ELF-1 (cell line): ENCODE measurements at regions not wholly inside any gene's neighbourhood (a gene's known extent, or its start where the extent isn't known, plus 50 kb on each side); places are given as distances from the start of the nearest gene placed in this dataset.

Experiments used
- DNase-seq: peaks from one replicate; pipeline ENCODE4 v3.0.0-alpha.2; 2016; ENCODE audit warnings: low read depth, low spot score

DNA sequence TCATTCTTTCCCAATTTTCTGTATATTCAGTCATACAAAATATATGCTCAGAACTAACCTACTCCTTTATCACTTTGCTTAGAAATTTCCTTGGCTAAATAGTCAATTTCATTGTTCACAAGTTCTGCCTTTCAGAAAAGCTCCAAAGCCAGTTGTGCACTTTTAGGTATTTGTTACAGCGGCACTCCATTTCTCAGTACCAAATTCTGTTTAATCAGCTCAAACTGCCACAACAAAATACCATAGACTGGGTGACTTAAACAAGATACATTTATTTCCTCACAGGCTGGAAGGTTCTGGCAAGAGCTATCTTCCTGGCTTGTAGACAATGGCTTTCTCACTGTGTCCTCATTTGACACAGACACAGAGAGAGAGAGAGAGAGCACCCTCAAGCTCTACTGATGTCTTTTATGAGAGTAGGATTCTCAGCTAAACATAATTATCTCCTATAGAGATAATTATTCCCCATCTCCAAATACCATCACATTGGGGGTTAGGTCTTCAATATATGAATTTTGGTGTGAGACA lies 188.8 kb upstream of the FSTL5 start:
- DNase-seq = no peak

DNA sequence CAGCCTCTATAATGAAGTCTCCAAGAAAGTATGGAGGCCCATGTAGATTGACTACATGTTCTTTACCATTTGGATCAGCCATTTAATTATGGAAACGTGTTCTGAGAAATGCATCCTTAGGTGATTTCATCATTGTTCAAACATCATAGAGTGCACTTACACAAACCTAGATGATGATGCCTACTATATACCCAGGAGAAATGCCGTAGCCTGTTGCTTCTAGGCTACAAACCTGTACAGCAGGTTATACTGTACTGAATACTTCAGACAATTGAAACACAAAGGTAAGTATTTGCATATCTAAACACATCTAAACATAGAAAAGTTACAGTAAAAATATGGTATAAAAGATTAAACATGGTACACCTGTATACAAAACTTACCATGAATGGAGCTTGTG lies 186.5 kb upstream of the FSTL5 start:
- no peak for DNase-seq

DNA sequence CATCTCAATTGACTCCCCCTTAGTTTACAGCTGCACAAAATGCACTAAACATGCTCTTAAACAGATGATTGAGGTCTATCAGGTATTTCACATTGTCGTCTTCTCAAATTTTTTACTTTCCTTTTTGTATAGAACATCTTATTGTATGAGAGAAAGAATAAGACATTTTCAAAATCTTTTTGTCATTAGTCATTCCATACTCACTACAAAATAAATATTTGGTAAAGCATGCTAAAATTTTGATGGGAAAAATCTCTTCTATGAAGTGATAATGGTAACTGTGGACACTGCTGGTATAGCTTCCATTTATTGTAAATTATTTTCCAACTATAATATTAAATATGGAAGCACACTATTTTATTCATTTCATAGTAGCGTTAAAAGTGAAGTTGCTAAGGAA lies 185.6 kb upstream of the FSTL5 start:
- no peak for DNase-seq

DNA sequence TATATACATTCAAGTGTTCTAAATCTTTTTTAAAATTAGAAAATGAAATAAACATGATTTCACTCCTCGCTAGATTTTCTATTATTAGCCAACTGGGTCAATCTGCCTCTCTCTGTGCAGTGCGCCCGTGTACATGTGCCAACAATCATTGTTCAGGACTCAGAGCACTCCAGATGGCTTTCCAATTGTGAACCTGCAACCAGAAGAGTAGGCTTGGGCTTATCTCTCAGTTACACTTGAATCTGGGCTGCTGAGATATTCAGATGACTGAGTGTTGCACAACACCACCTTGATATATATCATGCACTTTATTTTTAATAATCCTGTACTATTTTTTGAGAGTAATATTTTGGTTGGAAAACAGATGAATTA lies 184.0 kb upstream of the FSTL5 start:
- no peak for DNase-seq

DNA sequence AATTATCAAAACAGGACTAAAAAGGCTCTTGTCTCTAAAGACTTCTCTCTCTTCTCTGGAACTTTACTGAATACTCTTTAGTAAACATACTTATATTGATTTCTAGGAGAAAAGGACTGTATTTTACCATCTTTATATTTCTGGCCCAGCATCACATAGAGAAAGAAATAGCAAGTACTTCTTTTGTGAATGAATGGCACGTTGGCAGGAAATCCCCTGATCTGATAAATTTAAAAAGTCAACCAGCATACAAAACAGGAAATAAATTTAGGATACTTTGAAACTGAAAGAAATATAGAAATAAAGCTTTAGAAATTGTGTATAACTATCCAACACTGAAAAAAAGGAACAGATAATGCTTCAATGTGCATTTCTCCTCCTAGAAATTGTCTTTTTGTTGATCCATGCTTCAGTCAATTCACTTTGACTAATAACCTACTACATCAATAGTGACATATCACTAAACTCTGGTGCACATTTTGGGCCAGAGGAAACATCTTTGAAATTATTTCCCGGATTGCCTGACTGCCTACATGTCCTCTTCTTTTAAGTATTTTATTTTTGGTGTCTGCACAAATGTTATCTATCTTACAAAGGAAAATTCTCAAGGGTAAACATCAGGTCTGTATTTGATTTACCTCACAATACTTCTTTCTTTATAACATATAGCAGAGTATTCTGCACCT lies 183.5 kb upstream of the FSTL5 start:
- no peak for DNase-seq

DNA sequence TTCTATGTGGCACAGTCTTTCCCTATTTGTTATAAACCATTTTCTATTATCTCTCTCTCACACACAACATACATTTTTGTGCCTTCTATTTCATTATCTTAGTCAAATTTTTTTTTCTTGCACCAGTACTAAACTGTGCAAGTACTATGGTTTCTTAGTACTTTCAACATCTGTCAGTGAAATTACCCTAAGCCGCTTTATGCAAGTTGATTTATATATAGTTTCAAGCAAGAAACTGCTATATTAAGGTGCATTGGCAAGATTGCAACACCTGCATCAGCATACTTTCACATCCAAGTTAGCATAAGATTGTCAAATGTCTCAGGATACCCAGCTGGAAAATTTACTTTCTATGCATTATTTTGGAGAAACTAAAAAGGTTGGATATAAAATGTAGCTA lies 180.2 kb upstream of the FSTL5 start:
- no peak for DNase-seq

DNA sequence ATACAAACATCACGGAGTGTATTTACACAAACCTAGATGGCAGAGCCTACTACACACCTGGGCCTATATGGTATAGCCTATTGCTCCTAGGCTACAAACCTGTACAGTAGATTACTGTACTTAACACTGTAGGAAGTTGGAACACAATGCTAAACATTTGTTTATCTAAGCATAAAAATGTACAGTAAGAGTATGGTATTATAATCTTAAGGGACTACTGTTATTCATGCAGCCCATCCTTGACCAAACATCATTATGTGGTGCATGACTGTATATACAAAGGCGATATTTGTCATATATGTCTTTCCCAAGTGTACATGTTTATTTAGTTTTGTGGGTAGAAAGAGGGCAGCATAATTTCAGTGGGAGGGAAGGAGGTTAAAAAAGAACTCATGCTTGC lies 177.7 kb upstream of the FSTL5 start:
- no peak for DNase-seq

DNA sequence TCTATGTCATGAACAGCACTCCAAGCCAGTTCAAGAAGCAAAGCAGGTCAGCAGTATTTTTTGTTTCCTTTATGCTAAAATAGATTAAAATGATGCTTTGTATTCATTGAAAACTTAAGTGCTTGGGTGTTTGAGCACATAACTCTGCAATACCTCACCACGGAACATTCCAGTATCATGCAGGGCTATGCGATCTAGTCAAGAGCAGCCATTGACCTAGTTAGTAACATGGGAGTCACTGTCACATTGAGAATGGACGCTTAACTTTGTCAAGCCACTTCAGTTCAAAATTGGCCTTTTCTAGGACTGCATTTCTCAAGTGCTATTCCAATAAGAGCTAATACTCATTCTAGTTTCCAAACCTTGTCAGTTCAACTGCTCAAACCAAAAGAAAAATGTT lies 160.1 kb upstream of the FSTL5 start:
- DNase-seq = no peak

DNA sequence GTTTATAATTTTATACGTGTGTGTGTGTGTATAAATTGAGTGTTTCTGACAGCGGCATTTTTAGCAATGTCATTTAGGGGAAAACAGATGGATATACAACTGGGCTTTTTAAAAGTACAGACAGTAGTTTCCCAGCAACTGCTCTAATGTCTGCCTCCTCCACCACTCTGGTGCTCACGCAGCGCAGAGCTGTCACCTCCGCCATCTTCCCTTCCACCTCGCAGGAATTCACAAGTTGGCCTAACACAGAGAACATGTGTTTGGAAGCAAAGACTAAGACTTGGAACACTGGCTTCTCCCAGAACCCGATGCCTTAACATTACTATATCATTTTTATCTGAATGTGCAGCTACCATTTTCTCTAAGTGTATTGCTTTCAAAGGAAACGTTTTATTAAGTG lies 158.3 kb upstream of the FSTL5 start:
- no peak for DNase-seq

DNA sequence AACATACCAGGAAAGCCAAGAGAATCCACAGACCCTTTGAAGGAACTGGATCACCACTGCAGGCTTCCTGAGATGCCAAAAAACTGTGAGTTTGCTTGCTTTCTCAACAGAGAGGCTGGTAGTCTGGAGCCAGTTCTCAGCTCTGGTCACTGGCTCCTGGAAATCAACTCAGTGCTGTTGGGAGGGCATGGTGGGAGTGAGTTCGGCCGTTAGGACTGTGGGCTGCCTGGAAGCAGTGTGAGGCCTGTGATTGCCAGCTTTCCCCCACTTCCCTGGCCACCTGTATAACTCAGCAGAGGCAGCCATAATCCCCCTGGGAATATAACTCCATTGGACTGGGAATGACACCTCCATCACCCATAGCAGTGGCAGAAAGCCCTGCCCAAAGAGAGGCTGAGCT lies 122.0 kb upstream of the FSTL5 start:
- no peak for DNase-seq

DNA sequence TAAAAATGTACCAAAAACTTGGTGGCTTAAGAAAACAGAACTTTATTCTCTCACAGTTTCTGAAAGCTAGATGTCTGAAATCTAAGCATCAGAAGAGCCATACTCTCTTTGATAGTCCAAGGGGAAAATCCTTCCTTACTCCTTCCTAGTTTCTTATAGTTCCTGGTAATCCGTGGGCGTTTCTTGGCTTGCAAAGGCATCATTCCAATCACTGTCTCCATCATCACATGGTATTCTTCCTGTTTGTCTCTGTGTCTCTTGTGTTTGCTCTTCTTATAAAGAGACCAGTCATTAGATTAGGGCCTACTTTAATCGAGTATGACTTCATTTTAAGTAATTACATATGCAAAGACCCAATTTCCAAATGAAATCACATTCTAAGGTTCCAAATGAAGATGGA lies 118.9 kb upstream of the FSTL5 start:
- no peak for DNase-seq

DNA sequence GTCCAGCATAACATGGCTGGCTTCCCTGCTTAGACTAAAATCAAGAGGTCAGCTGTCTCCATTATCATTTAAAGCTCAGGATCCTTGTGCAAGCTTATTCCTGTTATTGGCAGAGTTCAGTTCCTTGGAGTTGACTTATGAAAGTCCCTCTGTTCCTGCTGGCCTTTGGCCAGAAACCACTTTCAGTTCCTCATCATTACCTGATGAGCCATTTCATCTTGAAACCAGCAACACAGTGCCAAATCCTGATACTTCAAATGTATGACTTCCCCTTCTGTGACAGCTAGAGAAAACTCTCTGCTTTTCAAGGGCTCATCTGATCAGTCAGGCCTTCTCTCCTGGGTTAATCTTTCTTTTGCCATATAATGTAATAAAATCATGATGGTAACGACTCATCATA lies 110.6 kb upstream of the FSTL5 start:
- no peak for DNase-seq

DNA sequence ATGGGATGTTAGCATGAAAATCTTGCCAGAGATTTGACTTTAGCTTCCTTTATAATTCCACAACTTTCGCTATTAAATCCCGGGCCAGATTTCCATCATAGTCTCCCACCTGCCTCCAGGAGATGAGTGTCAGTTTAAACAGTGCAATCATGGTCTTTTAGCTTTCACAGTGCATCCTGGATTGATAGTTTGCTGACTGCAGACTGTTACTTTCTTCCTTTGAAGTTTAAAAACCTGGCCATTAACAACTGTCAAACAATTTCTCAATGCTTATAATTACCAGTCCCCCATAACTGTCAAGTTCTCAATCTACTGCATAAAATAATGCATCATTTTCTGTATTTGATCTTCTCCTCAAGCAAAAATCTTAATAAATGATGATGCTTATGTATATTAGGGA lies 108.4 kb upstream of the FSTL5 start:
- DNase-seq = no peak

DNA sequence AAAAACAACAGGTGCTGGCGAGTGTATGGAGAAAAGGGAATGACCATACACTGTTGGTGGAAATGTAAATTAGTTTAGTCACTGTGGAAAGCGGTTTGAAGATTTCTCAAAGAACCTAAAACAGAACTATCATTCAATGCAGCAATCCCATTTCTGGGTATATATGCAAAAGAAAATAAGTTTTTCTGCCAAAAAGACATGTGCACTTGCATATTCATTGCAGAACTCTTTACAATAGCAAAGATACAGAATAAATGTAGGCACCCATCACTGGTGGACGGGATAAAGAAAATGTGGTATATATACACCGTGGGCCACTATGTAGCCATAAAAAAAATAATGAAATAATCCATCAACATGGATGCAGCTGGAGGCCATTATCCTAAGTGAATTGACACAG lies 105.1 kb upstream of the FSTL5 start:
- no peak for DNase-seq

DNA sequence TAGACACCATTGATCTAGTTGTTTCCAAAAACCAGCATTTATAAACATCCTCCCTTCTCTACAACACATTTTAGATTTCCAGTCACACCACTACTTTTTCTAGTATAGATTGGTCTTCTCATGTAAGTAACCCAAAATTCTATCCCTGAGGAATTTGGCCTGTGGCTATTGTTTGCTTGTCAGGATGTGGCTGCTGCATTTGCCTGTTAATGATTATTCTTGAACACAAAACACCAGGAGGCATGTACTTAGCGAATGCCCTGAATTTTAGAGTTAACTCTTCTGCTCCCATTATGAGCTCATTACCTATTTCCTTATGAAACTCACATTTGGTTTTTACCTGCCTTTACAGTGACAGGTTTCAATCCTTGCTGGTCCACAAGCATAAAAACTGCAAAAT lies 102.0 kb upstream of the FSTL5 start:
- DNase-seq = peak; percentile 1

DNA sequence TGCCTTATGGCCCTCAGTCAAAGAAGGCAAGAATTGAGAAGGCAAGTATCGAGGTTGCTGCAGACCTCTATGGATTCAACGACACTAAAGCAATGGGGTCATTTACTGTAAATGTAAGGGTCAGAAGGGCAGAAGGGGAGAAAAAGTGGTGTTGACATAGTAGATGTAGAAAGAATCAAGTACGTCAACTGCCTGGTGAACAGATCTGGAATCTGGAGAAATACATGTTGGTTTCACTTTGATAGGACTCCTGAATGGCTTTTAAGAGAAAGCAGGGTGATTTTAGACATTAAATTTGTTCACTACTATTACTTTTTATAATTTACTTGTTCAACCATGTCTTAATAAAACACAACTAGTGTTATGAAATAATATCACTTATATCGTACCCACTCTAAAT lies 81.3 kb upstream of the FSTL5 start:
- no peak for DNase-seq

DNA sequence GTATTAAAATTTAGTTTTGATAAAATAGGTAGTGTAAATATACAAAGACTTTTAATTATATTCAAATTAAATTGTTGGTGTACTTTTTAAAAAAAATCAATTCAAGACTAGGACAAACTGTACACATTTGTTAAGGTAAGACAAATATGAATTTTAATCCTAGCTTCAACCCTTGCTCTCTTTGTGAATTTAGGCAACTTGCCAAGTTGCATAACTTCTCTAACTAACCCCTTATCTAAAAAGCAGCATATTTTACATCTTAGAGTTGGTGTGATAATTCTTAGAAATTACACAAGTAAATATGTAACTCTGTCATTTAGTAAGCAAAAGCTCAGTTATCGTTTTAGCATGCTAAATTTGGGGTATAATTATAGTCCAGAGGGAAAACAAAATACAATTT lies 78.1 kb upstream of the FSTL5 start:
- no peak for DNase-seq

DNA sequence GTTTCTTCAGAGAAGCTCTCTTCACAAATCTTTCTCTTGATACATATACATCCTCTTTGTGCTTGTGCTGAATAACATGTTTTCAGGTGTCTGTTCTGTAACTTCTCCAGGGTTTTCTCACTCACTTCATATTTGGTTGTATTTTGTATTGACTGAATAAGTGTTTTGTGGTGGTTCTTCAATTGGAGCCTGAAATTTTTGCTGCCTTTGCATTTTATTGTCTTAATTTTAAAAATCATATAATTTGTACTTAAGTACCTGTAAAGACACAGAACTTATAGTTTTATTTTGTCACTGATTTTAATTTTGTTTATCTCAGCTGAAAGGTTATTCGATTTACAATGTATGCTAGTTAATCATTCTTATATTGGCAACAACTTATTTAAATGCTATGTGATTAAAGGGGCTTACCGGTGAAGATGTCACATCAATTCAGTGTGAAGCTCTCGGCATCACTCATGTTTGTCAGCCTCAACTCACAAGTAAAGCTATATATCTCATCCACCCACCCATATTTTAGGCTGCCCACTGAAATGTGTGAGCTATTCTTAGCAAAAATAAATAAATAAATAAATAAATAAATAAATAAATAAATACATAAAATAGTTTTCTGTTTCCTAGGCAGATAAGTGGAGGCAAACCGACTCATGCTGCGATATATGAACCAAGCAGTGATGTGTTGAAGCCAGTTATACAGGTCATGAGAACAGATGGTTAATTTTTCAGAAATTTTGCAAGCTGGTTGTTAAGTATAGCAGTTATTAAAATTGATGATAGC lies 76.4 kb upstream of the FSTL5 start:
- no peak for DNase-seq

DNA sequence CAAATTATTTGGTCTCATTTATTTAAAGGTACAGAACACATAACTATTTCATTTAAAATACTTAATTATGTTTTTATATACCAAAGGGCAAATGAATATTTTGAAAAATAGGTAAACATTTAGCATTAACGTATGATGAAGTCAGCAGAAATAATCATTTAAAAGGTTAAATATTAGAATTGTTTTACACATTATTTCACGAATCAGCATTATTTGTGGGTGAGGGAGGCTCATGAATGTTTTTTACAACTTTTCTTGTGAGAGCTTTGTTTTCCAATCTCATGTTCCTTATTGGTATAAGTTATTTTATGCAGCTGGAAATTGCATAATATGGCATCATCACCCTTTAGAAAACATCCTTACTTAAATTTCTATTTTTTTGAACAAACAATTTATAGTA lies 73.9 kb upstream of the FSTL5 start:
- no peak for DNase-seq

DNA sequence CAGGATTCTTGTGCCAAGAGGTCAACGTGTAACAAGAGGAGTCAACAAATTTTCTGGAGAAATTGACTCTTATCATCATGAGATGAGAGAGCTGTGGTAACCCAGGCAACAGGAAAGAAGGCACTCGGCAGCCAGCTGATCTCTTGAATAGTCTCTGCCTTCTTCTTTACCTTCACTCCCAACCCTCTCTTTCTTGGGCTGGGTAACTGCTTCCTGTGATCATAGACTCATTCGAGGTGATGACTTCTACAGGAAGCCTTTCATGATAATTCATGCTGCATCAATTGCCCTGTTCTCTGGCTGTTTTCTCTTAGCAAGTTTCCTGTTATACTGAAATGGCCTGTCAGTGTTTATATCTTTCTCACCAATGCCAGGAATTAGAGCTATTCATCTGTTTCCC lies 70.8 kb upstream of the FSTL5 start:
- DNase-seq = no peak

DNA sequence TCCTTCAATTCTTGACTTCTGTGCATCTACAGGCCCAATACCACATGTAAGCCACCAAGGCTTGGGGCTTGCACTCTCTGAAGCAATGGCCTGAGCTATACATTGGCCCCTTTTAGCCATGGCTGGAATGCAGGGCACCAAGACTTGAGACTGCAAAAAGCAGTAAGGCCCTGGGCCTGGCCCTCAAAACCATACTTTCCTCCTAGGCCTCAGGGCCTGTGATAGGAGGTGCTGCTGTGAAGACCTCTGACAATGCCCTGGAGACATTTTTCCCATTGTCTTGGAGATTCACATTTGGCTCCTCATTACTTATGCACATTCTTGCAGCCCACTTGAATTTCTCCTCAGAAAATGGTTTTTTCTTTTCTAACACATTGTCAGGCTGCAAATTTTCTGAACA lies 68.5 kb upstream of the FSTL5 start:
- DNase-seq = peak; percentile 8

DNA sequence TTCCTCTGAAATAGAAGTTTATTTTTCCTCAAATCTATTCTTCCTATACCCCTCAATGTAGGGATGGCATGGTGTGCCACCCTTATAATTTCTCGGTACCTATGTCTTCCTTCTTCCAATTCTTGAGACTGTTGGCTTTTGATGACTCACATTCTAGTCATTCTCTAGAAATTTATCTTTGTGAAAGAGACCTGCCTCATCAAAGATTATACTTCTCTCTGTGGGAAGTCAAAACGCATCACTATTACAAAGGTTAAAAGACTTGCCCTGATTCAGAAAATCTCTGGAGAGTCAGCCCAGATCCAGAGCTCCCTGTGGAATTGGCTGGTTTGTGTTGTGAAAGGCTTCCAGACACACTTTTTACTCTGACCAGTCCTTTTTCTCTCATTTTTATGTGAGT lies 65.9 kb upstream of the FSTL5 start:
- DNase-seq = no peak

DNA sequence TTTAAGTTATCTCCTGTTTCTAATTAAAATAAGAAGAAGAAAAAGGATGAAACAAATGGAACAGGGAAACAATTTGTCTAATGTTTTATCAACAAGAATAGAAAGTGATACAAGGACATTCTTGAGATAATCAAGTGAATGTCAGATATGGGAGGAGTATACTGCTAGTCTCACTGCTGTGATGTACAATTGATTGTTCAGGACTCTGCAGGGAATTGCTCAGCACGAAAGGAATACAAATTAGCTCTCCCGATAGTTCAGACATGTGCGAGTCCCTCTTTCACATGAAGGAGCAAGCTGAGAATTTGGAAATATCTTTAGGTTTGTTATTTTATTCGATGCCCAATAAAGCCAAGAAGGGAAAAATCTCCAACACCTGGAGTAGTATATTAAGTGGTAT lies 57.3 kb upstream of the FSTL5 start:
- DNase-seq = no peak
